HCT116 (cell line): ENCODE measurements at regions not wholly inside any gene's neighbourhood (a gene's known extent, or its start where the extent isn't known, plus 50 kb on each side); places are given as distances from the start of the nearest gene placed in this dataset.

Source experiments
- ATAC-seq: fragments of 200-7000 bp; cut with Tn5 transposase; 2 replicates; pipeline ENCODE4 v1.9.1; 2020; ENCODE audit warnings: mild to moderate bottlenecking, moderate library complexity
- BruUV-seq: library from RNA; stranded (reverse); fragments of 400-500 nt; replicated peaks from 2 replicates; lab custom pipeline; 2021; lab: Mats Ljungman, UMichigan
- CTCF ChIA-PET: fragments of 300-600 bp; sonication (Branson Sonifier 250); formaldehyde crosslinking; loops from one replicate; lab custom pipeline; 2021; ENCODE audit warnings: antibody characterized with exemption; lab: Charles Lee
- POLR2A ChIA-PET: fragments of 300-600, 350-600 bp; sonication (Branson Sonifier 250); formaldehyde crosslinking; loops from one replicate; lab custom pipeline; 2021; ENCODE audit warnings: antibody characterized with exemption; lab: Charles Lee
- RAD21 ChIA-PET, 2 experiments: fragments of 300-600 bp; sonication (Branson Sonifier 250); formaldehyde crosslinking; loops; one replicate each; lab custom pipeline; 2023; ENCODE audit warnings: low total read pairs in 2 of 2; ENCODE audit not compliant: uncharacterized antibody in 2 of 2, unreplicated experiment in 2 of 2, low non-redundant PET in 1 of 2; lab: Charles Lee
- DNase-seq: peaks from one replicate; pipeline ENCODE4 v3.0.0-alpha.2; 2010; ENCODE audit warnings: low read depth, low spot score
- H2AFZ ChIP-seq: fragments of 200-600 bp; shearing (Covaris generic), sonication (generic); 2 replicates; pipeline ENCODE4 v1.6.1; 2017; ENCODE audit warnings: low read depth, mixed run types, mixed read lengths, antibody characterized with exemption, low read length; ENCODE audit not compliant: poor library complexity, severe bottlenecking
- H3K27ac ChIP-seq: 2 replicates; pipeline ENCODE4 v1.5.1; 2012; ENCODE audit warnings: low read depth, low read length
- H3K27me3 ChIP-seq: fragments of 200-600 bp; sonication (generic); 2 replicates; pipeline ENCODE4 v1.6.1; 2016; ENCODE audit warnings: mixed run types, low read length, mixed read lengths; ENCODE audit not compliant: insufficient read depth
- H3K36me3 ChIP-seq, 2 experiments: fragments of 200-500 bp in 1 of 2; fragments of 200-600 bp in 1 of 2; sonication (Bioruptor generic) in 1 of 2; sonication (generic) in 1 of 2; 2 replicates each; pipeline versions ENCODE4 v1.5.1 to v1.6.1; 2014 to 2016; ENCODE audit warnings: low read length in 2 of 2, inconsistent platforms in 1 of 2, mixed read lengths in 1 of 2, mixed run types in 1 of 2; ENCODE audit not compliant: insufficient read depth in 2 of 2, control insufficient read depth in 1 of 2
- H3K4me1 ChIP-seq, 2 experiments: fragments of 200-600 bp in 1 of 2; sonication (generic) in 1 of 2; 2 replicates each; pipeline versions ENCODE4 v1.5.1 to v1.6.1; 2012 to 2017; ENCODE audit warnings: low read length in 2 of 2, inconsistent platforms in 1 of 2, mild to moderate bottlenecking in 1 of 2, mixed read lengths in 1 of 2, mixed run types in 1 of 2, moderate library complexity in 1 of 2; ENCODE audit not compliant: insufficient read depth in 2 of 2, control insufficient read depth in 1 of 2
- H3K4me2 ChIP-seq: fragments of 200-600 bp; sonication (generic); 2 replicates; pipeline ENCODE4 v1.6.1; 2017; ENCODE audit warnings: mixed run types, low read length, mixed read lengths
- H3K4me3 ChIP-seq, 2 experiments: fragments of 200-600 bp in 1 of 2; sonication (generic) in 1 of 2; replicated peaks in 1 of 2; 2 replicates each; pipeline ENCODE4 v1.5.1; 2011 to 2016; ENCODE audit warnings: low read length in 2 of 2, control low read depth in 1 of 2, low read depth in 1 of 2, mild to moderate bottlenecking in 1 of 2, mixed read lengths in 1 of 2, mixed run types in 1 of 2
- H3K79me2 ChIP-seq: fragments of 200-600 bp; sonication (generic); 2 replicates; pipeline ENCODE4 v1.6.1; 2017; ENCODE audit warnings: mild to moderate bottlenecking, mixed run types, low read length, moderate library complexity, mixed read lengths; ENCODE audit not compliant: insufficient read depth
- H3K9ac ChIP-seq: fragments of 200-600 bp; sonication (generic); 2 replicates; pipeline ENCODE4 v1.6.1; 2016; ENCODE audit warnings: low read length, mixed read lengths
- H3K9me2 ChIP-seq: fragments of 200-600 bp; sonication (generic), shearing (Covaris generic); 2 replicates; pipeline ENCODE4 v1.6.1; 2017; ENCODE audit warnings: mixed run types, mild to moderate bottlenecking, moderate library complexity; ENCODE audit not compliant: insufficient read depth
- H3K9me3 ChIP-seq, 2 experiments: fragments of 200-500 bp in 1 of 2; fragments of 200-600 bp in 1 of 2; sonication (Bioruptor generic) in 1 of 2; sonication (generic) in 1 of 2; 2 replicates each; pipeline ENCODE4 v1.6.1; 2014 to 2017; ENCODE audit warnings: low read length in 2 of 2, mixed read lengths in 2 of 2, inconsistent platforms in 1 of 2, low read depth in 1 of 2, mild to moderate bottlenecking in 1 of 2, mixed run types in 1 of 2, moderate library complexity in 1 of 2; ENCODE audit not compliant: control insufficient read depth in 1 of 2, insufficient read depth in 1 of 2
- H4K20me1 ChIP-seq: fragments of 200-600 bp; sonication (generic), shearing (Covaris generic); 2 replicates; pipeline ENCODE4 v1.6.1; 2017; ENCODE audit warnings: mixed run types, mild to moderate bottlenecking, moderate library complexity; ENCODE audit not compliant: insufficient read depth
- CBX3 ChIP-seq: IDR thresholded peaks from 2 replicates; pipeline ENCODE4 v1.6.1; 2012; ENCODE audit warnings: low read depth
- CEBPB ChIP-seq: IDR thresholded peaks from 2 replicates; pipeline ENCODE4 v1.6.1; 2012; ENCODE audit warnings: low read depth
- JUND ChIP-seq: IDR thresholded peaks from 2 replicates; pipeline ENCODE4 v1.6.1; 2012
- POLR2A ChIP-seq: IDR thresholded peaks from 2 replicates; pipeline ENCODE4 v1.7.0; 2011; ENCODE audit warnings: borderline replicate concordance; ENCODE audit not compliant: insufficient read depth, insufficient read length; ENCODE audit errors: extremely low read depth
- RAD21 ChIP-seq: IDR thresholded peaks from 2 replicates; pipeline ENCODE4 v1.6.1; 2012; ENCODE audit warnings: low read depth, mild to moderate bottlenecking
- SIN3A ChIP-seq: IDR thresholded peaks from 2 replicates; pipeline ENCODE4 v1.6.1; 2012; ENCODE audit warnings: low read depth
- SP1 ChIP-seq: IDR thresholded peaks from 2 replicates; pipeline ENCODE4 v1.6.1; 2012; ENCODE audit warnings: low read depth
- ZFX ChIP-seq: fragments of 450-650 bp; IDR thresholded peaks from 2 replicates; pipeline ENCODE4 v1.6.1; 2017
- ZNF274 ChIP-seq: fragments of 200-500 bp; sonication (Bioruptor generic); IDR thresholded peaks from 2 replicates; pipeline ENCODE4 v1.6.1; 2014; ENCODE audit warnings: mild to moderate bottlenecking, low read depth, low read length, inconsistent platforms
- intact Hi-C: fragments of 100-400 bp; cut with micrococcal nuclease; formaldehyde crosslinking; loops from 2 replicates; pipeline ENCODE4 v1.10.0; 2022
- TF ChIP-seq, protein P1 (sequence below): IDR thresholded peaks from 2 replicates; pipeline ENCODE4 v1.6.1; 2012; ENCODE audit warnings: low read depth
- TF ChIP-seq, protein P2 (sequence below): IDR thresholded peaks from 2 replicates; pipeline ENCODE4 v1.6.1; 2012

DNA sequence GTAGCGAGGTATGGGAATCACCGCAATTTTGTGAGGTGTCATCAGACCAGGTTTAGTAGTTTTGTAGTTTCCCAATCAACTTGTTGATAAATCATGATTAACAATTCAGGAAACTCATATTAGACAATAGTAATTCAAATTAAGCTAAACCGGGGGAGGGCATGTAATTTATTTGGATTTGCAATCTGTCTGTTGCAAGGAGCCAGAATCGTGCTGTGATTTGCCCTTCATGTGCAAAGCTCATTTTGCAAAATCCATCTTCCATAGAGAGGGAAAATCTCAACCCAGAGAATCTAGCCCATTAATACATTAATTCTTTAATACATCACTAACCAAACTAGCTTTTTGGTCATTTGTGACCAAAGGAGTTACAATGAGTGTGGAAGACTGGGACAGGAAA is 164.7 kb upstream of the TRPM3 start:
- ATAC-seq (no peak), DNase-seq (no peak)
- RAD21 ChIA-PET: no interaction called here
- H3K4me1 ChIP-seq: no peaks in the 10 kb centered on the region
- H3K9ac ChIP-seq: no peak overlapping the region
- no peaks in the 10 kb centered on the region for H3K79me2 ChIP-seq
- no peak overlapping the region for H3K27ac ChIP-seq
- POLR2A ChIA-PET: no interaction called here
- peaks cover 12% of the 10 kb centered on the region for H3K27me3 ChIP-seq
- no peak overlapping the region for H3K4me3 ChIP-seq
- TF ChIP-seq, protein P1, sequence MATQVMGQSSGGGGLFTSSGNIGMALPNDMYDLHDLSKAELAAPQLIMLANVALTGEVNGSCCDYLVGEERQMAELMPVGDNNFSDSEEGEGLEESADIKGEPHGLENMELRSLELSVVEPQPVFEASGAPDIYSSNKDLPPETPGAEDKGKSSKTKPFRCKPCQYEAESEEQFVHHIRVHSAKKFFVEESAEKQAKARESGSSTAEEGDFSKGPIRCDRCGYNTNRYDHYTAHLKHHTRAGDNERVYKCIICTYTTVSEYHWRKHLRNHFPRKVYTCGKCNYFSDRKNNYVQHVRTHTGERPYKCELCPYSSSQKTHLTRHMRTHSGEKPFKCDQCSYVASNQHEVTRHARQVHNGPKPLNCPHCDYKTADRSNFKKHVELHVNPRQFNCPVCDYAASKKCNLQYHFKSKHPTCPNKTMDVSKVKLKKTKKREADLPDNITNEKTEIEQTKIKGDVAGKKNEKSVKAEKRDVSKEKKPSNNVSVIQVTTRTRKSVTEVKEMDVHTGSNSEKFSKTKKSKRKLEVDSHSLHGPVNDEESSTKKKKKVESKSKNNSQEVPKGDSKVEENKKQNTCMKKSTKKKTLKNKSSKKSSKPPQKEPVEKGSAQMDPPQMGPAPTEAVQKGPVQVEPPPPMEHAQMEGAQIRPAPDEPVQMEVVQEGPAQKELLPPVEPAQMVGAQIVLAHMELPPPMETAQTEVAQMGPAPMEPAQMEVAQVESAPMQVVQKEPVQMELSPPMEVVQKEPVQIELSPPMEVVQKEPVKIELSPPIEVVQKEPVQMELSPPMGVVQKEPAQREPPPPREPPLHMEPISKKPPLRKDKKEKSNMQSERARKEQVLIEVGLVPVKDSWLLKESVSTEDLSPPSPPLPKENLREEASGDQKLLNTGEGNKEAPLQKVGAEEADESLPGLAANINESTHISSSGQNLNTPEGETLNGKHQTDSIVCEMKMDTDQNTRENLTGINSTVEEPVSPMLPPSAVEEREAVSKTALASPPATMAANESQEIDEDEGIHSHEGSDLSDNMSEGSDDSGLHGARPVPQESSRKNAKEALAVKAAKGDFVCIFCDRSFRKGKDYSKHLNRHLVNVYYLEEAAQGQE: no peak
- TF ChIP-seq SP1 (no peak), ZFX (no peak), ZNF274 (no peak), JUND (no peak), CBX3 (no peak), RAD21 (no peak), POLR2A (no peak), CEBPB (no peak), SIN3A (no peak)
- TF ChIP-seq, protein P2, sequence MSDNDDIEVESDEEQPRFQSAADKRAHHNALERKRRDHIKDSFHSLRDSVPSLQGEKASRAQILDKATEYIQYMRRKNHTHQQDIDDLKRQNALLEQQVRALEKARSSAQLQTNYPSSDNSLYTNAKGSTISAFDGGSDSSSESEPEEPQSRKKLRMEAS: no peak
- no peaks in the 10 kb centered on the region for H3K9me3 ChIP-seq
- no peak overlapping the region for H2AFZ ChIP-seq
- no TSS peak for BruUV-seq
- intact Hi-C loops: loop anchor here (5.0 kb wide), 2 partner anchors 481 to 536 kb away; partner anchors contain the start of gene CEMIP2
- H3K4me2 ChIP-seq: no peak overlapping the region
- no peaks in the 10 kb centered on the region for H3K9me2 ChIP-seq
- H4K20me1 ChIP-seq: no peaks in the 10 kb centered on the region
- CTCF ChIA-PET: interaction anchor here (1.1 to 3.6 kb wide), 8 partner anchors 9 to 739 kb away, joined by 3 to 17 read pairs (median 6); no protein-coding TSS in a partner anchor
- H3K36me3 ChIP-seq: no peaks in the 10 kb centered on the region
